Stimulated activated naive B cell treated with anti-CD40 and anti-IgM and Interleukin-4, amounts not matched to agents 10 μg/mL and 1 μg/mL and 100 μg/mL, for 72 hours (primary cell): ENCODE measurements at regions not wholly inside any gene's neighbourhood (a gene's known extent, or its start where the extent isn't known, plus 50 kb on each side); places are given as distances from the start of the nearest gene placed in this dataset.

Source experiments
- ATAC-seq, 2 donors: fragments of 150-1000 bp; cut with Tn5 transposase; replicated peaks; 2 replicates each; pipeline ENCODE4 v1.10.0; 2021; ENCODE audit warnings: moderate library complexity in 1 of 2
- DNase-seq: peaks from one replicate; pipeline ENCODE4 v3.0.0; 2021
- H3K27ac Mint-ChIP-seq: one replicate; pipeline ENCODE4 v1.8.0; 2022; ENCODE audit warnings: mild to moderate bottlenecking, mixed read lengths
- H3K27me3 Mint-ChIP-seq, 2 donors: one replicate each; pipeline ENCODE4 v1.8.0; 2022; ENCODE audit warnings: mixed read lengths in 2 of 2
- H3K36me3 Mint-ChIP-seq, 2 donors: one replicate each; pipeline ENCODE4 v1.8.0; 2022; ENCODE audit warnings: mixed read lengths in 2 of 2, mild to moderate bottlenecking in 1 of 2
- H3K4me1 Mint-ChIP-seq, 2 donors: one replicate each; pipeline ENCODE4 v1.8.0; 2022; ENCODE audit warnings: mixed read lengths in 2 of 2, mild to moderate bottlenecking in 1 of 2
- H3K4me3 Mint-ChIP-seq, 2 donors: one replicate each; pipeline ENCODE4 v1.8.0; 2022; ENCODE audit warnings: mild to moderate bottlenecking in 2 of 2, mixed read lengths in 2 of 2, moderate library complexity in 1 of 2
- H3K9me3 Mint-ChIP-seq, 2 donors: one replicate each; pipeline ENCODE4 v1.8.0; 2022; ENCODE audit warnings: mixed read lengths in 2 of 2, mild to moderate bottlenecking in 1 of 2

- no peak for ATAC-seq
- H3K36me3 Mint-ChIP-seq, result no peaks in the 10 kb centered on the region
These were observed 267.6 kb downstream of the DCDC2C start for GRCh38 chr2:3970791-3971651.

GRCh38 chr2:3971652-3972192 is 268.3 kb downstream of the DCDC2C start:
- no peak for DNase-seq
- Mint-ChIP-seq H3K27me3 (no peaks in the 10 kb centered on the region), H3K9me3 (no peaks in the 10 kb centered on the region), H3K27ac (no peak overlapping the region), H3K36me3 (no peaks in the 10 kb centered on the region), H3K4me3 (no peak overlapping the region), H3K4me1 (no peaks in the 10 kb centered on the region)
- no peak for ATAC-seq

More at GRCh38 chr2:3970791-3971651, 267.6 kb downstream of the DCDC2C start:
- Mint-ChIP-seq H3K27ac (no peak overlapping the region), H3K27me3 (no peaks in the 10 kb centered on the region), H3K9me3 (no peaks in the 10 kb centered on the region), H3K4me3 (no peak overlapping the region), H3K4me1 (no peaks in the 10 kb centered on the region)
- no peak for DNase-seq

GRCh38 chr2:3972377-3972776 is 269.0 kb downstream of the DCDC2C start:
- DNase-seq (no peak), ATAC-seq (no peak)
- Mint-ChIP-seq H3K9me3 (no peaks in the 10 kb centered on the region), H3K36me3 (no peaks in the 10 kb centered on the region), H3K27me3 (no peaks in the 10 kb centered on the region), H3K4me1 (no peaks in the 10 kb centered on the region), H3K4me3 (no peak overlapping the region), H3K27ac (no peak overlapping the region)

DNA sequence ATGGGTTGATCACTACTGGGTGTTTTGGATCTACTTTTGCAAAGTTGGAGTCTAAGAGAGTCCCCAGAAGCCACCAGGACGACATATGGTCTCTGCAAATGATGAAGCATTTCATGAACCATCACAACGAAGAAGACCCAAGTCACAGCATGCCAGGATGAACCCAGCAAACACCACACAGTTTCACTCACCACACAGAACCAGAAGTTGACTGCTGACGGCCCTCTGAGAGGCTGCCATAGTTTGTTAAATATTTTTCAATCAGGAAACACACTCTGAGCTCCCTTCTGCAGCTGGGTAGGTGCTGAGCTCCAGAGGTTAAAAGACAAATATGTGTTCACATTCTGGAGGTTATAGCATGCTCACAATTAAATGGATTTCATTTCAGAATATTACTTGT is 271.4 kb downstream of the DCDC2C start:
- H3K4me3 Mint-ChIP-seq, result no peak overlapping the region
- no peak overlapping the region for H3K27ac Mint-ChIP-seq
- peaks cover 0 to 9% of the 10 kb centered on the region in 2 donors for H3K9me3 Mint-ChIP-seq
- ATAC-seq (no peak), DNase-seq (no peak)
- no peaks in the 10 kb centered on the region for H3K4me1 Mint-ChIP-seq
- H3K27me3 Mint-ChIP-seq, result no peaks in the 10 kb centered on the region
- no peaks in the 10 kb centered on the region for H3K36me3 Mint-ChIP-seq

GRCh38 chr2:3981446-3981987 is 278.1 kb downstream of the DCDC2C start:
- Mint-ChIP-seq H3K27ac (no peak overlapping the region), H3K4me3 (no peak overlapping the region), H3K27me3 (no peaks in the 10 kb centered on the region), H3K36me3 (no peaks in the 10 kb centered on the region), H3K4me1 (no peaks in the 10 kb centered on the region), H3K9me3 (peaks cover 0 to 9% of the 10 kb centered on the region in 2 donors)
- no peak for DNase-seq
- ATAC-seq, result no peak

DNA sequence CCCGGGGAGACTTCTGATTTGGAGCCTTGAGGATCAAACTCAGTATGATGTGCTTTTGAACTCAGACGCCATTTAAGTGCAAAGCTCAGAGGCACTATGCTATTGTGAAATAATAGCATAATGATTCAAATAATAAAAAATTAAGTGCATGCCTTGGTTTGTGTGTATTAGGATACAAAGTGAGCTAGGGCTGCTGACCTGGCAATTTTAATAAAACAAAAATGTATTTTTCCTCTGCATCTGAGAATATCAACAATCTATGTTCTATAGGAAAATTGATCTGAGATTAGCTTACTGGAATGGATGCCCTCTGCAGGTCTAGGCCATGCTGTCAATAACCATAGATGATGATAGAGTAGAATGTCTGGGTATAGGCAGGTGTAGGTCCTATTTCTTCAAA is 278.8 kb downstream of the DCDC2C start:
- Mint-ChIP-seq H3K27ac (no peak overlapping the region), H3K9me3 (peaks cover 0 to 9% of the 10 kb centered on the region in 2 donors), H3K4me1 (no peaks in the 10 kb centered on the region), H3K27me3 (no peaks in the 10 kb centered on the region), H3K4me3 (no peak overlapping the region), H3K36me3 (no peaks in the 10 kb centered on the region)
- no peak for DNase-seq
- ATAC-seq, result no peak

DNA sequence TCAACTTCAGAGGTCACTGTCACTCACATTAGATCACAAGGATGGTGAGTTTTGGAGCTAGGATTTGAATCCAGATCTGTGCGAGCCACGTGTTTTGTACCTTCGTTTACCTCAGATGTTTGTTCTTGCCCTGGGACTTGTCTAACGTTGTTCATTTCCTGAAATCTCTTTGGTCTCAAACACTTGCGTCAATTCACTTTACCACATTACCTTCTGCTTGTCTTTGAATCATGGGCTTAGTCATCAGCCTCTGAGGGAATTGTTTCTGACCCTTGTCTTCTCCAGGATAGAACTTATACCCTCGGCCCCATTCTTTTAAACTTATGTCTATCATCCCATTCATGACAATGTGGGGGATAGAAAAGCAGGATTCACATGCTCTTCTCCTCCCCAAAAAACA is 282.7 kb downstream of the DCDC2C start:
- peaks cover 14% of the 10 kb centered on the region in 2 donors for H3K9me3 Mint-ChIP-seq
- no peaks in the 10 kb centered on the region for H3K36me3 Mint-ChIP-seq
- no peak overlapping the region for H3K27ac Mint-ChIP-seq
- no peaks in the 10 kb centered on the region for H3K27me3 Mint-ChIP-seq
- DNase-seq, result no peak
- H3K4me3 Mint-ChIP-seq, result no peak overlapping the region
- ATAC-seq, result no peak
- H3K4me1 Mint-ChIP-seq, result no peaks in the 10 kb centered on the region

- Mint-ChIP-seq H3K27ac (no peak overlapping the region), H3K36me3 (peaks cover 0 to 1% of the 10 kb centered on the region in 2 donors), H3K27me3 (no peaks in the 10 kb centered on the region), H3K4me1 (no peaks in the 10 kb centered on the region), H3K9me3 (peaks cover 16 to 19% of the 10 kb centered on the region in 2 donors), H3K4me3 (no peak overlapping the region)
- ATAC-seq, result no peak
- DNase-seq, result no peak
These were observed 283.3 kb downstream of the DCDC2C start for GRCh38 chr2:3986530-3987258.

GRCh38 chr2:4002841-4003403 is 299.5 kb downstream of the DCDC2C start:
- Mint-ChIP-seq H3K4me3 (no peak overlapping the region), H3K27me3 (no peaks in the 10 kb centered on the region), H3K4me1 (no peaks in the 10 kb centered on the region), H3K36me3 (no peaks in the 10 kb centered on the region), H3K27ac (no peak overlapping the region), H3K9me3 (no peaks in the 10 kb centered on the region)
- no peak for DNase-seq
- no peak for ATAC-seq

- Mint-ChIP-seq H3K27me3 (no peaks in the 10 kb centered on the region), H3K4me3 (no peak overlapping the region), H3K27ac (no peak overlapping the region), H3K36me3 (peaks cover 0 to 1% of the 10 kb centered on the region in 2 donors), H3K9me3 (peaks cover 8 to 14% of the 10 kb centered on the region in 2 donors), H3K4me1 (no peaks in the 10 kb centered on the region)
- DNase-seq, result no peak
- no peak for ATAC-seq
These were observed 308.8 kb downstream of the DCDC2C start for GRCh38 chr2:4012197-4012596.

- H3K36me3 Mint-ChIP-seq, result peaks cover 0 to 1% of the 10 kb centered on the region in 2 donors
- DNase-seq, result no peak
- H3K9me3 Mint-ChIP-seq, result peaks cover 0 to 21% of the 10 kb centered on the region in 2 donors
- no peaks in the 10 kb centered on the region for H3K27me3 Mint-ChIP-seq
- H3K4me3 Mint-ChIP-seq, result no peak overlapping the region
- no peak overlapping the region for H3K27ac Mint-ChIP-seq
- ATAC-seq, result no peak
- no peaks in the 10 kb centered on the region for H3K4me1 Mint-ChIP-seq
These were observed 315.2 kb downstream of the DCDC2C start for GRCh38 chr2:4018535-4018934.

DNA sequence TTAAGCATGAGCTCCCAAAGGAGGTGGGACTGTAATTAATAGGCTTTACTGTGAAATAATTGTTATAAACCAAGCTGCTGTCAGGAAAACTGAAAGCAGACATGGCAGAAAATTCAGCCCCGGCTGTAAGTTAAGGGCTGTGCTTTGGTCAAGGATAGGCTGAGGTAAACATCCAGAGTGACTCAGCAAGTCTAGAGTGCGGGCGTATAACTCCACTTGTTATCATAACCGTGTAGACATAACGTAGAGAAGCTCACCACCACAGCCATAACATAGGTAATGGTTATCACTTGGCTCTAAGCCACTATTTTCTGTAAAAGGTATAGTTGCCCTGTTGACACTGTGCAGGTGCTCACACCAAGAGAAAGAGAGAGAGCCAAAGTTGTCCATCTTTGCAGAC is 316.8 kb downstream of the DCDC2C start:
- peaks cover 0 to 1% of the 10 kb centered on the region in 2 donors for H3K36me3 Mint-ChIP-seq
- no peak for DNase-seq
- no peak overlapping the region for H3K4me3 Mint-ChIP-seq
- H3K4me1 Mint-ChIP-seq, result no peaks in the 10 kb centered on the region
- no peaks in the 10 kb centered on the region for H3K27me3 Mint-ChIP-seq
- ATAC-seq, result no peak
- H3K9me3 Mint-ChIP-seq, result peaks cover 0 to 20% of the 10 kb centered on the region in 2 donors
- no peak overlapping the region for H3K27ac Mint-ChIP-seq

DNA sequence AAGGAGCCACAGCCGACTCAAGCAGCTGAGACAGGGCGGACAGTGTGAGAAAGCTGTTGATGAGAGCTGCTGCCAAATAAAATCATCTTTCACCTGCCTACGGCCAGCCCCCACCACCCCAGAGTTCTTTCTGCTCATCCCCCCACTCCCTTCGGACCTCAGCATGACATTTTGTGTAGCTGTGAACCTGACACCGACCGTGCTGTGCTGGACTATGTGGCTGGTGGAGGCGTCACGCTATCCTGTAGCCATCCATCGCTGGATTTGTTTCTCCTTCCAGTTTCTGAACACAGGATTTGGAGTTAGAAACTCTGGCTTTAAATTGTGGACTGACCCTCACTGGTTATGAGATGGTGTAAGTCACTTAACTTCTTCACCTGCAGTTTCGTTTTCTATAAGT is 317.3 kb downstream of the DCDC2C start:
- H3K9me3 Mint-ChIP-seq, result peaks cover 0 to 20% of the 10 kb centered on the region in 2 donors
- H3K36me3 Mint-ChIP-seq, result peaks cover 0 to 1% of the 10 kb centered on the region in 2 donors
- H3K27ac Mint-ChIP-seq, result no peak overlapping the region
- H3K4me3 Mint-ChIP-seq, result no peak overlapping the region
- ATAC-seq, result no peak
- DNase-seq, result no peak
- no peaks in the 10 kb centered on the region for H3K27me3 Mint-ChIP-seq
- H3K4me1 Mint-ChIP-seq, result no peaks in the 10 kb centered on the region

DNA sequence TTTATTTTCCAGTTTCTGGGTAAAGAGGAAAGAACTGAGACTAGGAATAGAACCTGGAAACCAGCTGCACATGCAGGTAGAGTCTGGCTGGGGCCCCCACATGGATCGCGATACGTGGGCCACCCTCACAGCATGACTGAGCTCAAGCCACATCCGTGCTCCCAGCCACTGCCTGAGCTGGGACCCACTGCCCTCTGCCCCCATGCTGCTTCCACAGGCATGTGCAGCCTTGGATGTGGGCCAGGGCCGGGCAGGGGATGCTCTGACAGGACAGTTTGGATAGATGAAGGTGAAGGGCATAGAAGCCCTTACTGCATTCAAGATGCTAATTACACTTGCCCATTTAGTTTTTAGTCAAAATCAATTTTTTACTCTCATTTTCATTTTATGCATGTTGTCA is 321.2 kb downstream of the DCDC2C start:
- H3K4me3 Mint-ChIP-seq, result no peak overlapping the region
- no peaks in the 10 kb centered on the region for H3K36me3 Mint-ChIP-seq
- DNase-seq (no peak), ATAC-seq (no peak)
- H3K27ac Mint-ChIP-seq, result no peak overlapping the region
- no peaks in the 10 kb centered on the region for H3K27me3 Mint-ChIP-seq
- peaks cover 7 to 8% of the 10 kb centered on the region in 2 donors for H3K9me3 Mint-ChIP-seq
- no peaks in the 10 kb centered on the region for H3K4me1 Mint-ChIP-seq
